GM19238 (cell line): ENCODE measurements at regions not wholly inside any gene's neighbourhood (a gene's known extent, or its start where the extent isn't known, plus 50 kb on each side); places are given as distances from the start of the nearest gene placed in this dataset.

Experiments used
- DNase-seq: peaks from one replicate; pipeline ENCODE4 v3.0.0; 2011; ENCODE audit warnings: low spot score; ENCODE audit not compliant: insufficient read length

DNA sequence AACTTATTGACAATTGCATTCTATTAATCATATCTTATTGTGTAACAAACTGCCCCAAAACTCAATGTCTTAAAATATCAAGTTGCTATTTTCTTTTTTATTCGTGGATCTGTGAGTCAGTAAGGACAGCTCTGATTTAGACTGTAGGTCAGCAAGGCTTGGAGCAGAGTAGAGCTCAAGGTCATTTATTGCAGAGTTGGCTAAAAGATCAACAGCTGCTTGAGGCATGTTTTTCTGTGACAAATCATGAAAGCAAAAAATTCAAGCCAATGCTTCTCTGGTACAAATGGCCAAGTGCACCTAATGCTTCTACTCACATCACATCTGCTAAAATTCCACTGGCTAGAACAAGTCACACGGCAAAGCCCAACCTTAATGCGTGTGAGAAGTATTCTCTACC, 497.7 kb upstream of the LRATD1 start:
- no peak for DNase-seq

DNA sequence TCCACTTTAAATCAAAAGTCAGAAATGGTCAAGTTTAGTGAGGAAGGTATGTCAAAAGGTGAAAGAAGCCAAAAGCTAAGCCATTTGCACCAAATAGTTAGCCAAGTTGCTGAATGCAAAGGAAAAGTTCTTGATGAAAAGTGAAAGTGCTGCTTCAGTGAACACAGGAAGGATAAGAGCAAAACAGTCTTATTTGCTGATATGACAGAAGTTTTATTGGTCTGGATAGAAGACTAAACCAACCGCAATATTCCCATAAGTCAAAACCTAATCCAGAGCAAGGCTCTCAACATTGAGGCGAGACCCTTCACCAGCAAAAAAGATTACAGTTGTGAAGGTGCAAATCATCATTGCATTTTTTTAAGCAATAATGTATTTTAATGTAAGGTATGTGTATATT, 496.5 kb upstream of the LRATD1 start:
- no peak for DNase-seq

DNA sequence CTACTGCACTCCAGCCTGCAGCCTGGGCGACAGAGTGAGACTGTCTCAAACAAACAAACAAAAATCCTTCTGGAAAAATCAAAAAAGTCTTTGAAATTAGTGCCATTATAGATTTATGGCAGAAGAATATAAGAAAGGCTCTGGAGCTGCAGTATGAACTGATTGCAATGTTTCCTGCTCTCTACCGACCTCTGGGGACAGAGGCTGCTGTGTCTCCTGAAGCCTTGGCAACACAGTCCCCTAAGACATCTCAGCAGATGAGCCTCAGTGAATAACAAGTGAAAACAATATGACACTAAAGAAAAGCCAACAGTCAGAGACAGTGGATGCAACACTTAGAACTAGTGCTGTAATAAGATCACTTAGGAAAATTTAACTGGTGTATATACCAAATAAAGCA, 494.9 kb upstream of the LRATD1 start:
- no peak for DNase-seq

DNA sequence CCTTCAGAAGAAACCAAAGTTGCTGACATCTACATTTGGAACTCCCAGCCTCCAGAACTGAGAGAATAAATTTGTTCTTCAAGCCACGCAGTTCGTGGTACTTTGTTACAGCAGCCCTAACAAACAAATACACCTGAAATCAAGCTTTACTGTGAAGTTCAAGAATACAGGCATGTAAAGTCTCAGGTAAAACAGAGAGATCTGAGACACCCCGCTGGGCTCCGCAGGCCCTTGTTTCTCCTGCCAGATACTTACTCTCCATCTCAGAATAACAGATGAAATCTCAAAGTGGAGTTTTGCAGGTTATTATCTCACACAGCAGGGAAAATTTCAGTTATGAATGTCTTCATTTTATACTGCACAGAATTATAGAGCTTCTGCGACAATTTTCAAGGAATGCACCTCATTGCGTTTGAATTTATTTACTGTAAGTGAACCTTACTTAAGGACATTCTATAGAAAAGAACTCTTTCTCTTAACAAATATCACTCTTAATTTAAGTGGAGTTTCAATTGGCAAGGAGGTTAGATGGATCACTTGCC, 492.4 kb upstream of the LRATD1 start:
- no peak for DNase-seq

DNA sequence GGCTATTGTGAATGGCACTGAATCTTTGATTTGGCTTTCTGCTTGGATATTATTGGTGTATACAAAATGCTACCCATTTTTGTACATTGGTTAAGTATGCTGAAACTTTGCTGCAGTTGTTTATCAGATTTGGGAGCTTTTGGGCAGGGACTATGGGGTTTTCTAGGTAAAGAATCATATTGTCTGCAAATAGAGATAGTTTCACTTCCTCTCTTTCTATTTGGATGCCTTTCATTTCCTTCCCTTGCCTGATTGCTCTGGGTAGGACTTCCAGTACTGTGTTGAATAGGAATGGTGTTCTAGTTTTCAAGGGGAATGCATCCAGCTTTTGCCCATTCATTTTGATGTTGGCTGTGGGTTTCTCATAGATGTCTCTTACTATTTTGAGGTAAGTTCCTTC, 489.1 kb upstream of the LRATD1 start:
- no peak for DNase-seq

DNA sequence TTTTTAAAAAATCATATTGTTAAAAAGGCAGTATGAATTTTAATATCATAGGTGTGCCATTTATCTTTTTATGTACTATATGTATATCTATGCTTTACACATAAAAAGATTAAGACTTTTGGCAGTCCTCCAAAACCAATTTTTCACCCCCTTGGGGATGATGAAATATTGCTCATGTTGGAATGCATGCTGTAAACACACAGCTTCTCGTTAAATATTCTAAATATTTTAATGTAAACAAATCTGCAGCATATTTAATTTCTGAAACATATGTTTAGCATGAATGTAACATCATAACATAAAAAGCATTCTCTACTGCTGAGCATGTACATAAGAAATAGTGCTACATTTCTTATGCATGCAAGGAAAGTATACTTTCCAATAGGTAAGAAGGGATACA, 484.3 kb upstream of the LRATD1 start:
- no peak for DNase-seq

DNA sequence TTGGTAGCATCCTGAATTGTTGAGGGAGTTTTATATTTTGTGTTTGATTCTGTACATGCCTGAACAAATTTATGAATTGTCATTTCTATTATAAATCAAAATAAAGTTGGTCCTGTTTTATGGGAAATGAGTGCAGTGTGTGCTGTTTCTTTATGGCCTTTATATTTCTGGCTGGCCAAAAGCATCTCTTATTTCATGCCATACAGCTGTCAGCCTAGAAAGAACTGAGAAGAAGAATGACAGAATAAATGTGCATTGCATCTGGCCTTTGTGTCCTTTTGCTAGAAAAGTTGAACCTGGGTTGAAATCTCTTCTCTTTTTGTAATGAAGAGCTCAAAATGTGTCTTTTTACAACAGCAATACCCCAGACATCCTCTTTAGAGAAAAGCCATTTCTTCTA, 474.7 kb upstream of the LRATD1 start:
- DNase-seq, result no peak

DNA sequence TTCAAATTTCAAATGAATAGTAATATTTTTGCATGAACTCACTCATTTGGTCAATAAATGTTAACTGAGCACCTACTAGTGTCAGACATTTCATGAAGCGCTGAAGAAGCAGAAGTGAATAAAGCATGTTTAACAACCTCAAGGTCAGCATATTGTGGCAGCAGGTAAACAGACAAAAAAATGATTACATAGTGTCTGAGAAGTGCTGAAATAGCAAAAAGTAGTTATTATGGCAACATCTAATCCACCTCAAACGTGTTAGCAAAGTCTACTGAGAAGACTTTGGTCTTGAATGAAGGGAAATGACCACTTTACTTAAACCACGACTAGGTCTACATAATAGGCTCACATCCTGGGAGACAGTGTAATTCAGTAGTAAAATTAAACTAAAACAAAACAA, 452.2 kb upstream of the LRATD1 start:
- DNase-seq, result no peak

DNA sequence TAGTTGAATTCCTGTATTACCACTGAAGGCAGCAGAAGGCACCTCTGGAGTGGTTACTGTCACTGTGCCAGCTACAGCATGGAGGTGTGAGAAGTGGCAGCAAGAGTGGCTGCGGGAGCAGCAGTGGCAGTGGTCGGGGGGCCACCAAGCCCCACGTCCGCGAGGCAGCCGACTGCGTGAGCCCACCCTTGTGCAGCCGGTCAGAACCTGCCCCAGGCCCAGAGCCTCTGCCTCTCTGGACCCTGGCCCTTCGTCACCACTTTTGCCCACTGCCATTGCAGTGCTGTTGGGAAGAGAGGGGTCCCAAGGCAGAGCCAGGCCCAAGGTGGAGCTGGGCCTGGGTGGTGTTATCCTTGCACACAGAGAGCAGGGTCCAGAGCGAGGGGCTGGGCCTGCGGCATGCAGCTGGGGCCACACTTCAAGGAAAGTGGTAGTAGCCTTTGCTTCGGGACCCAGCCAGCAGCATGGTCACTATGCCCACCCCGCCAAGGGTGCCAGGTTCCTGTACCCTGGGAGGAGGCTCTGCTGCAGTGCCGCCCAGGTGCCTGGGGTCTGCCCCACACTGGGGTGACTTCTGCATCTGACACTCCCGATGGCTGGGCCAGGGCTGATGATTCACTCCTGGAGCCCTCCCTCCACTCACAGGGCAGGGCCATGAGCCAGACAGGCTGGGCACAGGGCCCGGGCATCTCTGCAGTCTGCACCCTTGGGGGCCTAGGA, 450.1 kb upstream of the LRATD1 start:
- no peak for DNase-seq

DNA sequence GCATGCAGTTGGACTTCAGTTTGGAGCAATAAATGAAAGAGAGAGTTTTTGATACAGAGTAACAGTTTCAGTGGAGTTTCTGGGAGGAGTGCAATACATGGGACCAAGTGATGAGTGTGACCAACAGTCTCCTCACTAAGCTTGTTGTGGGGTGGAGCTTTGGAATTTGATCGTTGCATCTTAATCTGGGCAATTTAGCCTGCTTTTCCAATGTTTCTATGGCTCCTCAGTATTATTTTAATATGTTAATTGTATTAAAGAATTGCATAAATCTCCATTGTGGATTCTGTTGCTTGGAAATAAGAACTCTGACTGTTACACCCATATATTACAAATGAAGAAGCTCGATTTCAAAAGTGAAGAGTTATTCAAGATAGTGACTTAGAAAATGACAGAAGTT, 446.6 kb upstream of the LRATD1 start:
- no peak for DNase-seq

DNA sequence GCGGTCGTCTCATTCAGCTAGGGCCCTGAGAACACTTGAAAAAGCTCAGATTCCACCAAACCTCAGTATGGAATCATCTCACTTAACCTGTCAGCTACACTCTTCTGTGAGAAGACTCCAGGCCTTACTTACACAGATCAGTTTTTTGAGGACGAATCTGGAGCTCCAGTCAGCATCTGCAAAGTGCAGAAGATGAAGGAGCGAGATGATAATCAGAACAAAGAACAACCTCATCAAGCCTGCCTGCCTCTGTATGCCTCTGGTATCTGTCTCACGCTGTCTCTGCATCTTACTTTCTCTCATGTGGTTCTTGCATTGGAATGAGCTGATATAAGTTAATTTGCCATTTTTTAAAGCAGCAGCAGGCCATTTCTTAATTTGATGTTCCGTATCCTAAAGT, 444.1 kb upstream of the LRATD1 start:
- no peak for DNase-seq

DNA sequence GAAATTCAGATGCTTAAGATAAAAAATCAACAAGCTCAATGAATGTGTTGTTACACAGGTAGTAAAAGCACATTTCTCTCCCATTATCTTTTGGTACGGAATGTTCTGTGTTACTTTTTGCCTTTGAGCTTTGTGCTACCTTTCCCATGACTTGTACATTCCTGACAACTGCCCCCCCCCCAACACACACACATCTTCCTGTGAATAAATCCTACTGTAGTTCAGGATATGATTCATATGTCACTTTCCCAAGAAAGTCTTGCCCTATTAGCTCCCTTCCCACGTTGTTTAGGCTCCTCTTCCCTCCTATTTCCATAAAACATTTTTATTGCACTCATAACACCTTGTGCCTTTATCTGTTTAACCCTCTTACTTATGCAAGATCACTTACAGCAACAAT, 442.6 kb upstream of the LRATD1 start:
- DNase-seq, result no peak

DNA sequence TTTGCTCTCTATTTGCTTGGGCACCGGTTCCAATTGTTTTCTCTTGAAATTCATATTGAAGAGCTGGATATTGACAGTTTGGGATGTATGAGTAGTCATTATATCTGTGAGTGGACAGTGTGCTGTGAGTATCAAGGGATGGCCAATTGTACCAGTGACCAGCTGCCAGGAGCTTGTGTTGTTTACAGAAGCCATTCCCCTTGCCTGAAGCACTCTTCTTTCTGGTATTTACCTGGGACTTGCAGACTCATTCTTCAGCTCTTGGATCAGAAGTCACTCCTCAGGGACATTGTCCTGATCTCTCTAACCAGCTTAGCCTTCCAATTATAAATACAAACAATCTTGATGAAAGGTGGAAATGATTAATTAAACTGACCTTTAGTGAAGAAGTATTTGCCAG, 438.3 kb upstream of the LRATD1 start:
- DNase-seq, result no peak

DNA sequence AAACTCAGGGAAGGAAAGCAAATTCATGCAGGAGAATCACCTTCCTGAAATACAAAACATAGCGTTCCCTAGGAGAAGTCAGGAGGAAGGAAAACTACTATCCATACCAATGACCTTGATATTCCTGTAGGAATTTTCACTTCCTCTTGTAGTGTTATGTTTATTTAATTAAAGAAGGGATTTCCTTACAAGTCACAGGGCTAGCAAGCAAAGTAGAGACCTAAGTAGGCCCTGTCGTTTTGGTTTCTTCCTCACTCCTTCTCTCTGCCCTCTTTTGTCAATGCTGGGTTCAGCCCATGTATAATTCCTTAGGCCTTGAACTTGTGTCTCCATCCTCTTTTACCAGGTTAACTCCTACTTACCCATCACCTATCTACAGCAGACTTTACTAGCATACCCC, 435.2 kb upstream of the LRATD1 start:
- no peak for DNase-seq

DNA sequence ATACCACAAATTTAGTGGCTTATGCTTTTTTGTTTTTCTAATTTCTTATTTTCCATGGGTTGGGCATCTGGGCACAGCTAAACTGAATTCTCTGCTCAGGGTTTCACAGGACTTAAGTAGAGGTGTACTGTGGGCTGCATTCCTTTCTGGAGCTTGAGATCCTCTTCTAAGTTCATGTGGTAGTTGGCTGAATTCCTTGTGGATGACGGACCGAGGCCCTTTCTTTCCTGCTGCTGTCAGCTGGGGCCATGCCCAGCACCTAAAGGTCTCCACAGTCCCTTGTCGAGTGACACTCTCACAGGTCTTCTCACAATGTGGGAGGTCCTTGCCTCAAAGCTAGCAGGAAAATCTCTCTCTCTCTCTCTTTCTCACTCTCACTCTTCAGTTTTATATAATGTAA, 433.5 kb upstream of the LRATD1 start:
- no peak for DNase-seq

DNA sequence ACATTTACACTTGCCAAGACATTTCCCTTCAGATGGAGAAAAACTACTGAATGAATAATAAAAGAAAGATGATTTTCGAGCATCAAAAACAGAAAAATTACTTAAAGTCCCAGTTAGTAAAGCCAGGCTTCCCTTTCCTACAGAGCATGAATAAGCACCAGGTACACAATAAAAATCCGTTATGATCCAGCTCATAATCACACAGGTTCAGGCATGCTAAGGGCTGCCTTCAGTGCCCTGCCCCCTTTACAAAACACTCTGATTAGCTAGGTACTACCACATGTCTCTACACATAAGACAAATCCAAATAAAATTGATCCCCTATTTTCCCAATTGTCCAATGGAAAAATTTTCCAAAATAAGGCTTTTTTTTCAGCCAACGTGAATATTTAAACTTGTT, 413.2 kb upstream of the LRATD1 start:
- DNase-seq, result no peak

DNA sequence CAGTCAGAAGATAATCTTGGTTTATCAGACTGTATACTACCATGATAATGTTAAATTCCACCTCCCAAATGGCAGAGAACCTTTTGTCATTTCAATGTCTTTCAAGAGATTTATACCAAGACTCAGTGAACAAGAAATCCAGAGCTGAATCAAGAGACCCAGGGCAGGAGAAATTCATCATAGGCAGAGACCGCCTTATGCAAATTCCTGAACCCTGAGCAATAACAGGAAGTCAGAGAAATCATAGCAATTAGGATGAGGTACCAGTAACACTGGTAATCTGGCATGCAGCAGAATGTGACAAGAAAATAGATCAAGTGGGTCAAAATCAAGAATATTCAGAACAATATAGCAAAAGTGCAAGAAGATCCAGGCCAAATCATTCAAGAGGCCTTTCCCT, 412.4 kb upstream of the LRATD1 start:
- no peak for DNase-seq

DNA sequence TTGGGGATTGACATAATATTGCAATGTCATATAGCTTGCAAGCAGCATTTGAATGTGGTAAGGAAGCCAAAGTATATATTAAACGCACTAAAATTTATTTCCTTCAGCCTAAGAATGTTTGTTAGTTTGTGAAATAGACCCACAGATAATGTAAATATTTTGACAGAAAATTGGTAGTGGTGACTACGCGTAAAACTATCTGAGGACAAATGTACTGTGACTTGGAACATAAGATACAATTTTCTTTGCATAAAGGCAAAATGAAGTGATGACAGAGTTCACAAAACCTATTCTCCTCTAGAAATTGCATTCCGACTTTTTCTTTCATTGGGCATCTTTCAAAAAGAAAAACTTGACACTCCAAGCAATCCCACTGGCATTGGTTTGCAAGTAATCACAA, 411.1 kb upstream of the LRATD1 start:
- no peak for DNase-seq

DNA sequence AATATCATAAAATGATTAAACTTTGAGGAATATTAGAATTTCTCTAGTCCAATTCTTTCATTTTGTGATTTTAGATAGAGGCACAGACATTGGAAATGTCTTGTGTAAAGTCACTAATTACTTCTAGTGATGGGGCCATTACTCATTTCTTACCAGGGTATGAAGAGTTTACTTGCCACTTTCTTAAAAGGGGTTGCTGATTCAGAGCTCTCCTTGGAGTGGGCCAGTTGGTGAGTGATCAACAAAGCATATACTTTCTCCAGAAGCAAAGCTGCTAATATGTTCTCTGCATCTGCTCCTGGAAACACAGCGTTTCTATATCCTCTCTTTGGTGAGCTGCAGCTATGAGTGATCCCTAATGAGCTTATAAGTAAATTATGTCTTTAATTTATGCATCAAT, 408.9 kb upstream of the LRATD1 start:
- no peak for DNase-seq

DNA sequence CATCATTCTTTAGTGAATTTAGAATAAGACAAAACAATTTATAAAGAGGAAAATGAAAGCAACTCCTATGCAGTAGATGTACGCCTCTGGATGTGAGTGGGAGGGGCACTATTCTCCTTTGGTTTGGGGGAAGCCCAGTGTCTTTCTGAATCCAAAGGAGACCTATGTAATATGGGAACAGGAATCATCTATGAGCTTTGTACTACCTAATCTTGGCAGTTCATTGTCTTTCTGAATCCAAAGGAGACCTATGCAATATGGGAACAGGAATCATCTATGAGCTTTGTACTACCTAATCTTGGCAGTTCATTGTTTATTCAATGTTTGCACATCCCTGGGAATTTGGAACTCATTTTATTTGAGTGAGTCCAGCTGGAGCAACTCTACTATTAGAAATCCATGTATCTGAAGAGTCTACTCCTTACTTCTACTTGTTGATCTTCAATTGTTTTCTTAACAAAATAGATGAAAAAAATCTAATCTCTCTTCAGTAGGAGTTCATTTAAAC, 401.1 kb upstream of the LRATD1 start:
- DNase-seq, result no peak

DNA sequence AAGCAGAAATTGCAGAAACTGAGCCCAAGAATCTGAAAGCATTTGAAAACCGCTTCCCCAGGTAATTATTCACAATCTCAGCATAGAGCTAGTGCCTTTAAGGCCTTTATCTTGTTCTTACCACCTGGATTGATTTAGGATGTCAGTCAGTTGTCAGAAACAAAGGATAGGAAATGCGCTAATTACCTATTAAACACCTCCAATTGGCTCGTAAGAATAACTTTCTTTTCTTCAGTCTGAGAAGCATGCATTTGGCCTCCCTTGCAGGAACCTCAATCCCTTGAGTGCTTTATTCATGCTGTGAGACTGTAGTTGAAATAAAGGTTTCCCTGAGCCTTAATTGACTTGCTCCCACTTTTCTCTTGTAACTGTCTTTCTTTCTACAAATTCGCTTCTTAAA, 400.3 kb upstream of the LRATD1 start:
- DNase-seq, result no peak

DNA sequence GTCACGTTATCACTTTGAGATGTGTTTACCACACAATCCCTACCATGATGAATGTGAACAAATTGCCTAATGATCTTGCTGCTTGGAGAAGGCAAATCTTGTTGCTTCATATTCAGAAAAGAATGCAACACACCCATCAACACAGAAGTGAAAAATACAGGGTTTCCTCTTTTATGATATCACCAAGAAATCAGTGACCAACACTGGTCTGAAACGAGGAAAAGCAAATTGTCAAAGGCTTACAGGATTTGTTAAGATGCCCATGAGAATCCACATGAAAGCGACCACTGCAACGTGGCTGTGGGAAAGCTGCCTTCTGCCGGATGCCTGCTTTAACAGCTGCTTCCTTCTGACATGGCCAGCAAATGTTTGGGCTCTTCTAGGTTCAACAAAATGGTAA, 397.6 kb upstream of the LRATD1 start:
- DNase-seq, result no peak

DNA sequence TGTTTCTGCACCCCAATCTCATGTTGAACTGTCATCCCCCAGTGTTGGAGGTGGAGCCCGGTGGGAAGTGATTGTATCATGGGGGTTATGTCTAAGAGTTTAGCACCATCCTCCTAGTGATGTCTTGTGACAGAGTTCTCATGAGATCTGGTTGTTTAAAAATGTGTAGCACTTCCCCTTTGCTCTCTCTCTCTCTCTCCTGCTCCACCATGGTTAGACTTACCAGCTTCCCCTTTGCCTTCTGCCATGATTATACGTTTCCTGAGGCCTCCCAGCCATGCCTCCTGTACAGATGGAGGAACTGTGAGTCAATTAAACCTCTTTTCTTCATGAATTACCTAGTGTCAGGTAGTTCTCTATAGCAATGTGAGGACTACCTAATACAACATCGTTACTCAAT, 396.9 kb upstream of the LRATD1 start:
- no peak for DNase-seq

DNA sequence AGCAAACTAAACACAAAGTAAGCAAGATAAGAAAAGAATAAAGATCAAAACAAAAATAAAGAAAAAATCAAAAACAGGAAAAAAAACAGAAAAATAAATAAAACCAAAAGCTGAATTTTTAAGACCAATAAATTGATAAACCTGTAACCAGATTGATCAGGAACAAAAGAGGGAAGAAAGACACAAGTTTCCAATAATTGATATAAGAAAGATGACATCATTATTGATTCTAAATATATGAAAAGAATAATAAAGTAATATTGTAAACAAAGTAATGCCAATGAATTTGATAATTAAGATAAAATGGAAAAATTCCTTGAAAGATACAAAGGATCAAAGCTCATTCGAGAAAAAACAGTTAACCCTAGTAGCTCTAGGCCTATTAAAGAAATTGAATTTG, 394.6 kb upstream of the LRATD1 start:
- DNase-seq, result no peak
